Amniotic stem cell (primary cell): ENCODE measurements at regions not wholly inside any gene's neighbourhood (a gene's known extent, or its start where the extent isn't known, plus 50 kb on each side); places are given as distances from the start of the nearest gene placed in this dataset.
"Not testable (repeated sequence)": the region's sequence is repeated elsewhere in the genome, so short reads cannot be mapped to it uniquely, and the experiment has no call there.

Experiments used
- DNase-seq: peaks from one replicate; lab custom pipeline; 2025; lab: John Stamatoyannopoulos, UW

GRCh38 chr20:52311209-52311794, 119.7 kb upstream of the ZFP64 start:
- DNase-seq = no peak

GRCh38 chr20:52309181-52309580, 117.6 kb upstream of the ZFP64 start:
- DNase-seq = no peak

GRCh38 chr20:52306477-52306876, 114.9 kb upstream of the ZFP64 start:
- DNase-seq = no peak

- DNase-seq = no peak
These were observed 114.3 kb upstream of the ZFP64 start for GRCh38 chr20:52305858-52306257.

GRCh38 chr20:52305024-52305645, 113.6 kb upstream of the ZFP64 start:
- no peak for DNase-seq

- DNase-seq = no peak
These were observed 111.8 kb upstream of the ZFP64 start for GRCh38 chr20:52303281-52303950.

- DNase-seq = no peak
These were observed 111.2 kb upstream of the ZFP64 start for GRCh38 chr20:52302736-52303135.

- not testable (repeated sequence) for DNase-seq
These were observed 110.5 kb upstream of the ZFP64 start for GRCh38 chr20:52302051-52302450.

GRCh38 chr20:52295556-52295955, 104.0 kb upstream of the ZFP64 start:
- DNase-seq = no peak

- DNase-seq = no peak
These were observed 102.6 kb upstream of the ZFP64 start for GRCh38 chr20:52294106-52294628.

GRCh38 chr20:52291109-52291508, 99.5 kb upstream of the ZFP64 start:
- DNase-seq = no peak

GRCh38 chr20:52290569-52290968, 99.0 kb upstream of the ZFP64 start:
- DNase-seq = no peak

- DNase-seq = no peak
These were observed 98.5 kb upstream of the ZFP64 start for GRCh38 chr20:52289956-52290565.

GRCh38 chr20:52280407-52280806, 88.8 kb upstream of the ZFP64 start:
- no peak for DNase-seq

- no peak for DNase-seq
These were observed 88.1 kb upstream of the ZFP64 start for GRCh38 chr20:52279706-52280105.

GRCh38 chr20:52275181-52275691, 83.7 kb upstream of the ZFP64 start:
- DNase-seq = no peak

GRCh38 chr20:52270696-52271095, 79.1 kb upstream of the ZFP64 start:
- DNase-seq = no peak

- no peak for DNase-seq
These were observed 78.5 kb upstream of the ZFP64 start for GRCh38 chr20:52270001-52270606.

GRCh38 chr20:52269321-52269720, 77.7 kb upstream of the ZFP64 start:
- DNase-seq = no peak

GRCh38 chr20:52268184-52268749, 76.7 kb upstream of the ZFP64 start:
- no peak for DNase-seq

GRCh38 chr20:52267418-52267817, 75.8 kb upstream of the ZFP64 start:
- DNase-seq = no peak

- no peak for DNase-seq
These were observed 72.2 kb upstream of the ZFP64 start for GRCh38 chr20:52263757-52264156.
